ENCODE measurements at regions not wholly inside any gene's neighbourhood (a gene's known extent, or its start where the extent isn't known, plus 50 kb on each side); places are given as distances from the start of the nearest gene placed in this dataset.
"Not testable (repeated sequence)": the region's sequence is repeated elsewhere in the genome, so short reads cannot be mapped to it uniquely, and the experiment has no call there.

GRCh38 chr6:26799903-26800633, 140.5 kb upstream of the ZNF322 start:
- DNase-seq, result not testable (repeated sequence)

DNA sequence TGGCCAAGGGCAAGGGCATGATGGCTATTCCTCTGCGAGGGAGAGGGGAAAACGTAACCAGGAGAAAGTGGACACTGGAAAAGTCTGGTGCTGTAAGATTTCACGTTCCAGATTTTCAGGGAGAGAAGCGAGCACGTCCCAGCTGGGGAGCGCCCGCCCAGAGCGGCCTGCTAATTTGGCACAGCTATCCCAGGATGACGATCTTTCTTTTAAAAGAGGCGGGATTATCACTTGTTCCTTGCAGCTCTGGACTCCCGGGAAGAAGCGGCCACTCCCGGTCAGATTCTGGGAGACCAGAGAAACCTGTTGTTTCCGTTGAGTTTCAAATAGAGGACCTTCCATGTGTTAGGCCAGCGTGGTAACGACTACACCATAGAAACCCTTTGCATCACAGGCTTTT, 144.2 kb upstream of the ZNF322 start:
- DNase-seq, result not testable (repeated sequence)

DNA sequence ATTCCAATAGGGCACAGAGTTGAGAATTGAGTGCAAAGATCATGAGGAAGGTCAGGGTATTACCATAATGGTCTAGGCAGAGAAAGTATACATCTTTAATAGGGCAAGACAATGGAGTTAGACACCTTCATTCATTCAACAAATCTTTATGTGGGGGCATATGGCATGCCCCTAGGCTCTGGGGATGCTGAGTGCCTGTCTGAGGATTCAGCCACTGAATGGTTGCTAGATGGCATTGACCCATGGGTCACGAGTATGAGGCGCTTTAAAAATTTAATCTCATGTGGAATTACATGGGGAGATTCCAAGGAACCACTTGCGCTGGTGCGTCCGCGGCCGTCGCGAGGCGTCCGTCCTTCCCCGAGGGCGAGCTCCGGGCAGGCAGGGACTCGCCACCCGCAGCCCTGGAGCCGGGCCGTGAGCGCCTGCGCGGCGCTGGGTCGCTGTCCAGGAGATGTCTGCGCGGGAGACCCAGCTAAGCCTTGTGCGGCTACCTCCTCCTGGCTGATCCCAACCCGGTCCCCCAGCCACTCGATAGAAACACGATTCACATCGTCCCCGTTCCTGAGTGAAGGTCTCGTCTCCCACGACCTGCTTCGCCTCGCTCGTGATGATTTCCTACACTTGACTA, 152.1 kb upstream of the ZNF322 start:
- DNase-seq, result not testable (repeated sequence)

DNA sequence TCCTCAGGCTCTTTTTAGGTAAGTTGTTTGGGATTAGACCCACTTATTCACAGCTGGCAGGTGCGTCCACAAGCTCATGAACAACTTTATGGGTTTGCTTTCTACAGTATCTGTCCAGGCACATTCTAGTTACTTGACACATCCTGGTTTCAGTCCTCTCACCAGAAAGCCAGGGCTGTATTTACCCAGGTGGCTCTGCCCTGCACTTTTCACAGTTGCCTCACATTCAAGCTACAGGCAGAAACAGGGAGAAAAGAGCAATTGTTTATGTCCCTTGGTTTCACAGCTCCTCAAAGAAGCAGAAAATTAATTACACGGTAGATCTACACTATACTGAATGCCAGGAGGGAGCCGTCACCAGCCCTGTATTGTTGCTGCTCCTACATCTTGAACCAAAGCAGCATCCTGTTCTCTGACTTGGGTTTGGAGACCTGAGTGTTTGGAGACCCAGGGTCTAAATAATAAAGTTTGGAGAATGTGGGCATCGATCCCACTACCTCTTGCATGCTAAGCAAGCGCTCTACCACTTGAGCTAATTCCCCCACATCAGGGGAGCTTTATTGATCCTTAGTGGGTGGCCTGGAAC, 159.2 kb upstream of the ZNF322 start:
- DNase-seq, result not testable (repeated sequence)

DNA sequence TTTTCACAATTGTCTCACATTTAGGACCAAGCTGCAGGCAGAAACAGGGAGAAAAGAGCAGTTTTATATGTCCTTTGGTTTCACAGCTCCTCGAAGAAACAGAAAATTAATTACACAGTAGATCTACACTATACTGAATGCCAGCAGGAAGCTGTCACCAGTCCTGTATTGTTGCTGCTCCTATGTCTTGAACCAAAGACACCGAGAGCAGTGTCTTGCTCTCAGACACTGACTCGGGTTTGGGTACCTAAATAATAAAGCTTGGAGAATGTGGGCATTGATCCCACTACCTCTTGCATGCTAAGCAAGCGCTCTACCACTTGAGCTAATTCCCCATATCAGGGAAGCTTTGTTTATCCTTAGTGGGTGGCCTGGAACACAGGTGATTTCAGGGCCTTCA, 168.4 kb upstream of the ZNF322 start:
- DNase-seq, result not testable (repeated sequence)

- DNase-seq, result not testable (repeated sequence)
These were observed 169.9 kb upstream of the ZNF322 start for GRCh38 chr6:26829480-26829879.

DNA sequence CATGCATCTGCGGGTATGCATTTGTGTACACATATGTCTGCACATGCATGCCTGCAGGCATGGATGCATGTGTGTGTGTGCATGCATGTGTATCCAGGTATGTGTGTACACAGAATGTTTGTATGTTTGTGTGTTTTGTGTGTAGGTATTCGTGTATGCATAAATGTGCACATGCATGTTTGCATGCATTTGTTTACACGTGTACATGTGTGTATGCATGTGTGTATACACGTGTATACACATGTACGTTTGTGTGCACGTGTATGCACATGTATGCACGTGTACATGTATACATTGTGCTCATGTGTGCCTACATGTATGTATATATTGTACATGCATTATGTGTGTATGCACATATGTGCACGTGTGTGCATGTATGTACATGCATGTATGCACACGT, 171.4 kb upstream of the ZNF322 start:
- not testable (repeated sequence) for DNase-seq

DNA sequence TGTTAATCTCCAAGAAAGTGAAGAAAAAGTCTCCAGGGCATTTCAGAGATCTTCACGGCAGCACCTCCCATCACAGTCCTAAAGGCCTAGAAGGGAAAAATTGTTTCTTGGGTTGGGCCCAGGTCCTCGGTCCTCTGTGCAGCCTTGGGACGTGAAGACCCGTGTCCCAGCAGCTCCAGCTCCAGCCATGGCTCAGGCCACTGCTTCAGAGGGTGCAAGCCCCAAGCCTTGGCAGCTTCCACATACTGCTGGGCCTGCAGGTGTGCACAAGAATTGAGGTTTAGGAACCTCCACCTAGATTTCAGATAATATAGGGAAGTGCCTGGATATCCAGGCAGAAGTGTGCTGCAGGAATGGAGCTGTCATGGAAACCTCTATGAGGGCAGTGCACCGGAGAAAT, 176.2 kb upstream of the ZNF322 start:
- DNase-seq, result not testable (repeated sequence)

DNA sequence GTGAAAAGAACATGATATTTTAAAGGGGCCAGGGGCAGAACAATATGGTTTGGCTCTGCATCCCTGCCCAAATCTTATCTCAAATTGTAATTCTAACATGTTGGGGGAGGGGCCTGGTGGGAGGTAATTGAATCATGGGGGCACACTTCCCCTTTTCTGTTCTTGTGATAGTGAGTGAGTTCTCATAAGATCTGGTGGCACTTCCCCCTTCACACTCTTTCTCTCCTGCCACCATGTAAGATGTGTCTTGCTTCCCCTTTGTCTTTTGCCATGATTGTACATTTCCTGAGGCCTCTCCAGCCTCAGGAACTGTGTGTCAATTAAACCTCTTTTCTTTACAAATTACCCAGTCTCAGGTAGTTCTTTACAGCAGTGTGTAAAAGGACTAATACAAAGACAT, 177.1 kb upstream of the ZNF322 start:
- DNase-seq, result not testable (repeated sequence)

- not testable (repeated sequence) for DNase-seq
These were observed 185.3 kb upstream of the ZNF322 start for GRCh38 chr6:26844823-26845222.

GRCh38 chr6:26857289-26857688, 197.7 kb upstream of the ZNF322 start:
- DNase-seq, result not testable (repeated sequence)

GRCh38 chr6:26859067-26859770, 199.7 kb upstream of the ZNF322 start:
- DNase-seq, result not testable (repeated sequence)

DNA sequence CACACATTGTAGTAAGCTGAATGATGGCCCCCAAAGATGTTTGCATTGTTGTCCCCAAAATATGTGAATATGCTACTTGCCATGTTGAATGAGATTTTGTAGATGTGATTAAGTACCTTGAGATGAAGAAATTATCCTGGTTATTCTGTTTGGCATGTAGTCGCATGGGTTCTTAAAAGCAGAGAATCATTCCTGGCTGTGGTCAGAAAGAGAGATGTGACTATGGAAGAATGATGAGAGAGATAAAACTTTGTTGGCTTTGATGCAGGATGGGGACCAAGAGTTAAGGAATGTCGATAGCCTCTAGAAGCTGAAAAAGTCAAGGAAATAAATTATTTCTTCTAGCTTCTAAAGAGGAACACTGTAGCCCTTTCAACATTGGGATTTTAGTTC, 200.2 kb upstream of the ZNF322 start:
- not testable (repeated sequence) for DNase-seq

DNA sequence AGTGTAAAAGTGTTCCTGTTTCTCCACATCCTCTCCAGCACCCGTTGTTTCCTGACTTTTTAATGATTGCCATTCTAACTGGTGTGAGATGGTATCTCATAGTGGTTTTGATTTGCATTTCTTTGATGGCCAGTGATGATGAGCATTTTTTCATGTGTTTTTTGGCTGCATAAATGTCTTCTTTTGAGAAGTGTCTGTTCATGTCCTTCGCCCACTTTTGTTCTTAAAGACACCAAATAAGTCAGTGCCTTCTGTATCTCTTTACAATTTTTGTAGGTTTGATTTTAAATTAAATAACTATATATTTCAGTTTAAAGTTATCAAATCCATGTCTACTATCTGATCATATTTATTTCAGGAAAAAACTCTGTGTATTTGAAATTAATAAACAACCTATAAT, 202.4 kb upstream of the ZNF322 start:
- not testable (repeated sequence) for DNase-seq

DNA sequence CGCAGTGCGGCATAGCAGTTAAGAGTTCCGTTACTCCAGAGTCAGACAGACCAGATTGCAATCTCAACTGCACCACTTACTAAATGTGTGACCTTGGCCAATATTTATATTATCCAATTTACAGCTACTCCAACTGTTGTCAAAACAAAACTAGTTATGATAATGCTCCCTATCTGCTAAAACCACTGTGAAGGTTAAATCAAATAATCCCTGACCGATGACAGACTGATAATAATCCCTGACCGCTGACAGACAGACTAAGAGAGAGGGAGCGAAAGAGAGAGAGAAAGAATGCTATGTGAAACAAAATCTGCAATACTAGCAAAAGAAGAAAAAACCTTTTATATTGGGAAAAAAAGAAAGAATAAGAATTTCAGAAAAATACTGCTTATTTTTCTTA, 204.1 kb upstream of the ZNF322 start:
- DNase-seq, result not testable (repeated sequence)

DNA sequence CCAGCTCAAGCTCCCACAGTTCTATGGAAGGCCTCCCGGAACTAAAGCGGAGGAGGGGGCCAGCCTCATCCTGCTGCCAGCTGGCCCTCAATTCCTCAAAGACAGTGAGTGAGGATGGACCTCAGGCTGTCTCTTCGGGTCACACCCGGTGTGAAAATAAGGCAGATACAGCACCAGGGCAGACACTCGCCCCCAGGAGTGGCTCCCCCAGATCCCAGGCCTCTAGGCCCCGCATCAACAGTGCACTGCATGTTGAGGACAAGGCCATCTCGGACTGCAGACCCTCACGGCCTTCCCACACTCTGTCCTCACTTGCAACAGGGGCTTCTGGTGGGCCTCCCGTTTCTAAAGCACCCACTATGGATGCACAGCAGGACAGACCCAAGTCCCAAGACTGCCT, 239.2 kb upstream of the ZNF322 start:
- DNase-seq, result not testable (repeated sequence)

GRCh38 chr6:26924206-26924605, 264.7 kb upstream of the ZNF322 start:
- not testable (repeated sequence) for DNase-seq

DNA sequence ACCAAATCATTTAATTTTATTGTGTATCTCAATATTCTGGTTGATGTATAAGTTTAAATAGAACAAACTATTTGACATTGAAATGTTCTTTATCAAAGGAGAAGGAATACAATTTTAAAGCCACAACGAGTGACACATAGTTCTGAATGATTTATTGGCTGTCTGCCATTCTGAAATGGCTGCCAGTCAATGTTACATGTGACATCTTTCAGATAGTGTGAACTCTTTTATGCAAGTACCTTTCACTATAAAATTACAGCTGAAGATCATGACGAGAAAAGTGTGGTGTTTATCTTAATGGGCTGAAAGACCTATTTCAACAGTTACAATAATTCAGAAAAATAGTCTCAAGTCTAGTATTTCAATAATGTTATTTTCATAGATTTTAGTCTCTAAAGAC, 268.6 kb upstream of the ZNF322 start:
- not testable (repeated sequence) for DNase-seq

DNA sequence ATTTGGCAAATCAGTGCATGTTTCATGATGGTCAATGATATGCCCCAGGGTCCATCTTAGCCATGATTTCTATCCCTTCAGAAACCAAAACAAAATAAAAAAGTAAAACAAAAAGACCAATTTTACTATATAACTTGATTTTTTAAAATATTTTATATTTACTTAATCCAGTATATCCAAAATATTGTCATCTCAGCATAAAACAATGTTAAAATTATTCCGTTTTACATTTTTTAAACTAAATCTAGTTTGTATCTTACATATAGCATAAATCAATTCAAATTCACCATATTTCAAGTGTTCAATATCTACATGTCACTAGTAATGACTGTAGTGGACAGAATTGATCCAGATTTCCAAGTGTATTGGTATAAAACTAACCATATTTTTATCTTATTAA, 277.7 kb upstream of the ZNF322 start:
- not testable (repeated sequence) for DNase-seq

GRCh38 chr6:26951211-26951610, 291.7 kb upstream of the ZNF322 start:
- not testable (repeated sequence) for DNase-seq

GRCh38 chr6:26956078-26956600, 291.4 kb upstream of the PRSS16 start:
- DNase-seq, result peak; percentile 22 to 40

DNA sequence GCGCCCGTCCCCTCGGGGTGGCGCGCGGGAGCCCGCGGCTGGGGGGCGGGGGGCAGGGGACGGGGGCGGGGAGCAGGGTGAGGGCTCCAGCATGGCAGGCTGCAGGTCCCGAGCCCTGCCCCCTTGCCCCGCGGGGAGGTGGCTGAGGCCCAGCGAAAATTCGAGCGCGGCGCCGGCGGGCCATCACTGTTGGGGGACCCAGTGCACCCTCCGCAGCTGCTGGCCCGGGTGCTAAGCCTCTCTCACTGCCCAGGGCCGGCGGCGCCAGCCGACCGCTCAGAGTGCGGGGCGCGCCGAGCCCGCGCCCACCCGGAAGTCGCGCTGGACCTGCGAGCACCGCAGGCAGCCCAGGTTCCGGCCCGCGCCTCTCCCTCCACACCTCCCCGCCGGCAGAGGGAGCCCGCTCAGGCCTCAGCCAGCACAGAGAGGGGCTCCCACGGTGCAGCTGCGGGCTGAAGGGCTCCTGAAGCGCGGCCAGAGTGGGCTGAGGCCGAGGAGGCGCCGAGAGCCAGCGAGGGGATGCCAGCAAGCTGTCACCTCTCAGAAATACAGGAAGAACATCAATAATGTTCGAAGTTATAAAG, 290.8 kb upstream of the PRSS16 start:
- peak; percentile 62 to 72 for DNase-seq

All from NCI-H1930 (cell line).